ENCODE measurements at regions not wholly inside any gene's neighbourhood (a gene's known extent, or its start where the extent isn't known, plus 50 kb on each side); places are given as distances from the start of the nearest gene placed in this dataset.

GRCh38 chr18:50465211-50466153 is 90.6 kb downstream of the SKA1 start:
- H3K9me3 ChIP-seq (ENCODE audit: control insufficient read depth in 1 of 2, insufficient read depth in 1 of 2, low read length in 2 of 2): no peaks in the 10 kb centered on the region
- ChIA-PET POLR2A (no interaction called here), CTCF (interaction anchor here (1.8 kb wide), 1 partner anchor 12 kb away, joined by 7 read pairs; no protein-coding TSS in a partner anchor)
- ATAC-seq (ENCODE audit: poor library complexity) (no peak), DNase-seq (no peak)
- intact Hi-C loops (cut with DNase I, micrococcal nuclease): no loop called here
- H3K27me3 ChIP-seq (ENCODE audit: control insufficient read depth in 1 of 2, insufficient read depth in 2 of 2, low read length in 2 of 2): peaks cover 0 to 1% of the 10 kb centered on the region in 2 experiments
- H3K4me3 ChIP-seq (ENCODE audit: low read length): no peak overlapping the region
- H3K4me1 ChIP-seq (ENCODE audit: insufficient read depth, low read length): no peaks in the 10 kb centered on the region
- TF ChIP-seq, protein P1, sequence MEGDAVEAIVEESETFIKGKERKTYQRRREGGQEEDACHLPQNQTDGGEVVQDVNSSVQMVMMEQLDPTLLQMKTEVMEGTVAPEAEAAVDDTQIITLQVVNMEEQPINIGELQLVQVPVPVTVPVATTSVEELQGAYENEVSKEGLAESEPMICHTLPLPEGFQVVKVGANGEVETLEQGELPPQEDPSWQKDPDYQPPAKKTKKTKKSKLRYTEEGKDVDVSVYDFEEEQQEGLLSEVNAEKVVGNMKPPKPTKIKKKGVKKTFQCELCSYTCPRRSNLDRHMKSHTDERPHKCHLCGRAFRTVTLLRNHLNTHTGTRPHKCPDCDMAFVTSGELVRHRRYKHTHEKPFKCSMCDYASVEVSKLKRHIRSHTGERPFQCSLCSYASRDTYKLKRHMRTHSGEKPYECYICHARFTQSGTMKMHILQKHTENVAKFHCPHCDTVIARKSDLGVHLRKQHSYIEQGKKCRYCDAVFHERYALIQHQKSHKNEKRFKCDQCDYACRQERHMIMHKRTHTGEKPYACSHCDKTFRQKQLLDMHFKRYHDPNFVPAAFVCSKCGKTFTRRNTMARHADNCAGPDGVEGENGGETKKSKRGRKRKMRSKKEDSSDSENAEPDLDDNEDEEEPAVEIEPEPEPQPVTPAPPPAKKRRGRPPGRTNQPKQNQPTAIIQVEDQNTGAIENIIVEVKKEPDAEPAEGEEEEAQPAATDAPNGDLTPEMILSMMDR (IDR thresholded peaks at IDR 0.05): no peak
- Mint-ChIP-seq H3K9me3 (no peaks in the 10 kb centered on the region), H3K27ac (no peak overlapping the region), H3K27me3 (no peaks in the 10 kb centered on the region), H3K36me3 (ENCODE audit: low read depth) (no peaks in the 10 kb centered on the region), H3K4me3 (no peak overlapping the region), H3K4me1 (ENCODE audit: low read depth) (no peaks in the 10 kb centered on the region)
- no peak overlapping the region for H3K27ac ChIP-seq (ENCODE audit: low read depth in 1 of 2, low read length in 2 of 2)
- H3K36me3 ChIP-seq (ENCODE audit: insufficient read depth, low read length): no peaks in the 10 kb centered on the region

- H3K4me3 Mint-ChIP-seq: no peak overlapping the region
- TF ChIP-seq, protein P1 (IDR thresholded peaks at IDR 0.05): no peak
- H3K27ac Mint-ChIP-seq: no peak overlapping the region
- Histone ChIP-seq H3K27me3 (ENCODE audit: control insufficient read depth in 1 of 2, insufficient read depth in 2 of 2, low read length in 2 of 2) (peaks cover 0 to 3% of the 10 kb centered on the region in 2 experiments), H3K27ac (ENCODE audit: low read depth in 1 of 2, low read length in 2 of 2) (no peak overlapping the region), H3K4me1 (ENCODE audit: insufficient read depth, low read length) (no peaks in the 10 kb centered on the region), H3K9me3 (ENCODE audit: control insufficient read depth in 1 of 2, insufficient read depth in 1 of 2, low read length in 2 of 2) (no peaks in the 10 kb centered on the region), H3K4me3 (ENCODE audit: low read length) (no peak overlapping the region), H3K36me3 (ENCODE audit: insufficient read depth, low read length) (no peaks in the 10 kb centered on the region)
- no peaks in the 10 kb centered on the region for H3K4me1 Mint-ChIP-seq (ENCODE audit: low read depth)
- ATAC-seq (ENCODE audit: poor library complexity) (no peak), DNase-seq (no peak)
- no peaks in the 10 kb centered on the region for H3K36me3 Mint-ChIP-seq (ENCODE audit: low read depth)
- H3K27me3 Mint-ChIP-seq: no peaks in the 10 kb centered on the region
- POLR2A ChIA-PET: no interaction called here
- no peaks in the 10 kb centered on the region for H3K9me3 Mint-ChIP-seq
- CTCF ChIA-PET: no interaction called here
- intact Hi-C loops (cut with DNase I, micrococcal nuclease): no loop called here
These were observed 91.8 kb downstream of the SKA1 start for GRCh38 chr18:50466634-50467033.

- H3K27me3 Mint-ChIP-seq: peaks cover 9% of the 10 kb centered on the region
- intact Hi-C loops (cut with DNase I, micrococcal nuclease): no loop called here
- DNase-seq (no peak), ATAC-seq (ENCODE audit: poor library complexity) (no peak)
- Histone ChIP-seq H3K27ac (ENCODE audit: low read depth in 1 of 2, low read length in 2 of 2) (no peak overlapping the region), H3K4me3 (ENCODE audit: low read length) (no peak overlapping the region), H3K36me3 (ENCODE audit: insufficient read depth, low read length) (no peaks in the 10 kb centered on the region), H3K9me3 (ENCODE audit: control insufficient read depth in 1 of 2, insufficient read depth in 1 of 2, low read length in 2 of 2) (peaks cover 0 to under 1% of the 10 kb centered on the region in 2 experiments), H3K27me3 (ENCODE audit: control insufficient read depth in 1 of 2, insufficient read depth in 2 of 2, low read length in 2 of 2) (peaks cover 0 to 3% of the 10 kb centered on the region in 2 experiments), H3K4me1 (ENCODE audit: insufficient read depth, low read length) (no peaks in the 10 kb centered on the region)
- ChIA-PET POLR2A (no interaction called here), CTCF (no interaction called here)
- no peak overlapping the region for H3K4me3 Mint-ChIP-seq
- H3K27ac Mint-ChIP-seq: no peak overlapping the region
- TF ChIP-seq, protein P1 (IDR thresholded peaks at IDR 0.05): no peak
- no peaks in the 10 kb centered on the region for H3K36me3 Mint-ChIP-seq (ENCODE audit: low read depth)
- no peaks in the 10 kb centered on the region for H3K4me1 Mint-ChIP-seq (ENCODE audit: low read depth)
- no peaks in the 10 kb centered on the region for H3K9me3 Mint-ChIP-seq
These were observed 91.1 kb upstream of the MAPK4 start for GRCh38 chr18:50468807-50469206.
